ENCODE measurements at regions not wholly inside any gene's neighbourhood (a gene's known extent, or its start where the extent isn't known, plus 50 kb on each side); places are given as distances from the start of the nearest gene placed in this dataset.
A peak's percentile ranks its signal among the peaks of the same experiment; 100 is the strongest.

- Mint-ChIP-seq H3K9me3 (peaks cover 11% of the 10 kb centered on the region), H3K27me3 (ENCODE audit: insufficient read depth) (no peaks in the 10 kb centered on the region), H3K4me3 (no peak overlapping the region), H3K27ac (no peak overlapping the region), H3K4me1 (peaks cover 12% of the 10 kb centered on the region), H3K36me3 (ENCODE audit: low read depth) (peaks cover 5% of the 10 kb centered on the region)
- H3K27ac ChIP-seq (ENCODE audit: low read depth, low read length): no peak overlapping the region
- peaks cover 3% of the 10 kb centered on the region for H3K4me1 ChIP-seq (ENCODE audit: control insufficient read depth, insufficient read depth, low read length)
- no peak for TF ChIP-seq CTCF (conservative IDR thresholded peaks at IDR 0.05)
- no peaks in the 10 kb centered on the region for H3K36me3 ChIP-seq (ENCODE audit: control insufficient read depth, insufficient read depth, low read length)
- no peak overlapping the region for H3K9ac ChIP-seq (ENCODE audit: extremely low read depth, low read length, poor library complexity, severe bottlenecking)
- no peak for DNase-seq
- H3K9me3 ChIP-seq (ENCODE audit: control insufficient read depth, low read length): peaks cover 25% of the 10 kb centered on the region
- H3K4me3 ChIP-seq (ENCODE audit: low read length): no peak overlapping the region
- no peaks in the 10 kb centered on the region for H3K27me3 ChIP-seq (ENCODE audit: control insufficient read depth, insufficient read depth, low read length, poor library complexity, severe bottlenecking)
Measured at GRCh38 chr2:77631007-77631406, 108.8 kb upstream of the LRRTM4 start.

DNA sequence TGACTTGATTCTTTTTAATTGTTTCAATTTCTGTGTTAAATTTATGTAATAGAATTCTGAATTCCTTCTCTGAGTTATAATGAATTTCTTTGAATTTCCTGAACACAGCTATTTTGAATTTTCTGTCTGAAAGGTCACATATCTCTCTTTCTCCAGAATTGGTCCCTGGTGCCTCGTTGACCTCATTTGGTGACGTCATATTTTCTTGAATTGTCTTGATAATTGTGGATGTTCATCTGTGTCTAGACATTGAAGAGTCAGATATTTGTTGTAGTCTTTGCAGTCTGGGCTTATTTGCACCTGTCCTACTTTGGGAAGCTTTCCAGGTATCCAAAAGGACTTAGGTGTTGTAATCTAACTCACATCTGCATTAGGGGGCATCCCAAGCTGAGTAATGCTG is 111.4 kb upstream of the LRRTM4 start:
- Mint-ChIP-seq H3K4me1 (peaks cover 10% of the 10 kb centered on the region), H3K9me3 (peaks cover 13% of the 10 kb centered on the region), H3K27ac (no peak overlapping the region), H3K4me3 (no peak overlapping the region), H3K27me3 (ENCODE audit: insufficient read depth) (no peaks in the 10 kb centered on the region), H3K36me3 (ENCODE audit: low read depth) (peaks cover 5% of the 10 kb centered on the region)
- no peak overlapping the region for H3K9ac ChIP-seq (ENCODE audit: extremely low read depth, low read length, poor library complexity, severe bottlenecking)
- no peaks in the 10 kb centered on the region for H3K27me3 ChIP-seq (ENCODE audit: control insufficient read depth, insufficient read depth, low read length, poor library complexity, severe bottlenecking)
- H3K4me1 ChIP-seq (ENCODE audit: control insufficient read depth, insufficient read depth, low read length): peaks cover 3% of the 10 kb centered on the region
- peak overlapping the region; percentile 22 for H3K4me3 ChIP-seq (ENCODE audit: low read length)
- no peak overlapping the region for H3K27ac ChIP-seq (ENCODE audit: low read depth, low read length)
- H3K9me3 ChIP-seq (ENCODE audit: control insufficient read depth, low read length): peaks cover 25% of the 10 kb centered on the region
- no peaks in the 10 kb centered on the region for H3K36me3 ChIP-seq (ENCODE audit: control insufficient read depth, insufficient read depth, low read length)
- TF ChIP-seq CTCF (conservative IDR thresholded peaks at IDR 0.05): no peak
- WGBS, 2 experiments (ENCODE audit: insufficient coverage in 1 of 2, insufficient read length in 1 of 2): 83% methylated on average over 2 of the region's 2 CpGs; no CpG with 5 or more reads in 1 of the 2 experiments
- no peak for DNase-seq

GRCh38 chr2:77640924-77641323 is 118.7 kb upstream of the LRRTM4 start:
- DNase-seq: no peak
- Histone ChIP-seq H3K9ac (ENCODE audit: extremely low read depth, low read length, poor library complexity, severe bottlenecking) (no peak overlapping the region), H3K4me3 (ENCODE audit: low read length) (no peak overlapping the region), H3K9me3 (ENCODE audit: control insufficient read depth, low read length) (peaks cover 29% of the 10 kb centered on the region), H3K36me3 (ENCODE audit: control insufficient read depth, insufficient read depth, low read length) (no peaks in the 10 kb centered on the region), H3K27ac (ENCODE audit: low read depth, low read length) (no peak overlapping the region), H3K27me3 (ENCODE audit: control insufficient read depth, insufficient read depth, low read length, poor library complexity, severe bottlenecking) (no peaks in the 10 kb centered on the region), H3K4me1 (ENCODE audit: control insufficient read depth, insufficient read depth, low read length) (no peaks in the 10 kb centered on the region)
- peaks cover 8% of the 10 kb centered on the region for H3K36me3 Mint-ChIP-seq (ENCODE audit: low read depth)
- WGBS, 2 experiments (ENCODE audit: insufficient coverage in 1 of 2, insufficient read length in 1 of 2): 60% methylated on average over 1 of the region's 1 CpG; no CpG with 5 or more reads in 1 of the 2 experiments
- H3K4me3 Mint-ChIP-seq: no peak overlapping the region
- peaks cover 27% of the 10 kb centered on the region for H3K9me3 Mint-ChIP-seq
- H3K27me3 Mint-ChIP-seq (ENCODE audit: insufficient read depth): no peaks in the 10 kb centered on the region
- no peak overlapping the region for H3K27ac Mint-ChIP-seq
- no peaks in the 10 kb centered on the region for H3K4me1 Mint-ChIP-seq
- TF ChIP-seq CTCF (conservative IDR thresholded peaks at IDR 0.05): no peak
